MV-4-11 (cell line): ENCODE measurements at regions not wholly inside any gene's neighbourhood (a gene's known extent, or its start where the extent isn't known, plus 50 kb on each side); places are given as distances from the start of the nearest gene placed in this dataset.
A peak's percentile ranks its signal among the peaks of the same experiment; 100 is the strongest.

Experiments used
- DNase-seq: peaks from one replicate; lab custom pipeline; 2025; lab: John Stamatoyannopoulos, UW

GRCh38 chr14:34018125-34018524 lies 67.3 kb upstream of the EGLN3 start:
- DNase-seq: no peak

GRCh38 chr14:34015383-34015782 lies 64.5 kb upstream of the EGLN3 start:
- no peak for DNase-seq

- no peak for DNase-seq
Observed at GRCh38 chr14:34014936-34015335, 64.1 kb upstream of the EGLN3 start.

GRCh38 chr14:34013721-34014060 lies 62.8 kb upstream of the EGLN3 start:
- peak; percentile 92 for DNase-seq

- DNase-seq: peak; percentile 97
Observed at GRCh38 chr14:34012978-34013720, 62.3 kb upstream of the EGLN3 start.

- no peak for DNase-seq
Observed at GRCh38 chr14:34012369-34012768, 61.5 kb upstream of the EGLN3 start.

GRCh38 chr14:34009956-34010355 lies 59.1 kb upstream of the EGLN3 start:
- no peak for DNase-seq

GRCh38 chr14:34007902-34008301 lies 57.0 kb upstream of the EGLN3 start:
- peak; percentile 43 for DNase-seq

GRCh38 chr14:34005901-34006300 lies 55.0 kb upstream of the EGLN3 start:
- DNase-seq: no peak

GRCh38 chr14:34004881-34005280 lies 54.0 kb upstream of the EGLN3 start:
- no peak for DNase-seq

GRCh38 chr14:34003691-34004090 lies 52.8 kb upstream of the EGLN3 start:
- no peak for DNase-seq

GRCh38 chr14:34003082-34003668 lies 52.3 kb upstream of the EGLN3 start:
- no peak for DNase-seq
